A673 (cell line): ENCODE measurements at regions not wholly inside any gene's neighbourhood (a gene's known extent, or its start where the extent isn't known, plus 50 kb on each side); places are given as distances from the start of the nearest gene placed in this dataset.

Source experiments
- BruUV-seq: library from RNA; stranded (reverse); fragments of 400-500 nt; replicated peaks from 2 replicates; lab custom pipeline; 2021; lab: Mats Ljungman, UMichigan
- CTCF ChIA-PET: fragments of 300-600 bp; sonication (Branson Sonifier 250); formaldehyde crosslinking; loops from one replicate; lab custom pipeline; 2022; ENCODE audit warnings: antibody characterized with exemption; lab: Charles Lee
- POLR2A ChIA-PET: fragments of 300-600 bp; sonication (Branson Sonifier 250); formaldehyde crosslinking; loops from one replicate; lab custom pipeline; 2022; ENCODE audit warnings: antibody characterized with exemption; ENCODE audit not compliant: low non-redundant PET; lab: Charles Lee
- DNase-seq: peaks from one replicate; pipeline ENCODE4 v3.0.0-alpha.2; 2015; ENCODE audit warnings: low spot score
- H3K27ac ChIP-seq: fragments of 200-600 bp; sonication (generic); 2 replicates; pipeline ENCODE4 v1.5.1; 2016; ENCODE audit warnings: mixed run types, low read depth, mild to moderate bottlenecking, mixed read lengths, antibody characterized with exemption, low read length; ENCODE audit not compliant: poor library complexity, severe bottlenecking
- H3K27me3 ChIP-seq: fragments of 200-600 bp; sonication (generic); replicated peaks from 2 replicates; pipeline ENCODE4 v1.6.1; 2017; ENCODE audit warnings: mixed run types, low read depth, mild to moderate bottlenecking, mixed read lengths, antibody characterized with exemption, low read length; ENCODE audit not compliant: insufficient read depth, poor library complexity
- H3K36me3 ChIP-seq: fragments of 200-600 bp; sonication (generic); 2 replicates; pipeline ENCODE4 v1.6.1; 2016; ENCODE audit warnings: mixed run types, mild to moderate bottlenecking, mixed read lengths, antibody characterized with exemption, low read length; ENCODE audit not compliant: insufficient read depth, poor library complexity, severe bottlenecking
- H3K4me1 ChIP-seq: fragments of 200-600 bp; sonication (generic); 2 replicates; pipeline ENCODE4 v1.6.1; 2017; ENCODE audit warnings: mixed run types, mild to moderate bottlenecking, mixed read lengths, antibody characterized with exemption, low read length; ENCODE audit not compliant: insufficient read depth, poor library complexity, severe bottlenecking
- H3K4me3 ChIP-seq: fragments of 200-600 bp; sonication (generic); 2 replicates; pipeline ENCODE4 v1.5.1; 2016; ENCODE audit warnings: low read depth, mixed run types, mild to moderate bottlenecking, mixed read lengths, low read length; ENCODE audit not compliant: poor library complexity, severe bottlenecking
- H3K9me3 ChIP-seq: fragments of 200-600 bp; sonication (generic); 2 replicates; pipeline ENCODE4 v1.6.1; 2016; ENCODE audit warnings: mixed run types, low read depth, mild to moderate bottlenecking, mixed read lengths, antibody characterized with exemption, low read length; ENCODE audit not compliant: poor library complexity, severe bottlenecking
- EZH2 ChIP-seq: fragments of 200-600 bp; sonication (generic); IDR thresholded peaks from 2 replicates; pipeline ENCODE4 v1.6.1; 2017; ENCODE audit warnings: borderline replicate concordance, low read depth, mild to moderate bottlenecking, mixed read lengths, antibody characterized with exemption, low read length; ENCODE audit not compliant: poor library complexity, severe bottlenecking
- intact Hi-C: fragments of 100-400 bp; cut with micrococcal nuclease; formaldehyde crosslinking; loops from one replicate; pipeline ENCODE4 v1.10.0; 2022; ENCODE audit not compliant: unreplicated experiment
- TF ChIP-seq, protein P1 (sequence below): fragments of 300-800, 200-600 bp; sonication (generic); conservative IDR thresholded peaks from 2 replicates; pipeline ENCODE4 v1.5.1; 2017; ENCODE audit warnings: low read depth, mild to moderate bottlenecking, antibody characterized with exemption, low read length, moderate library complexity, mixed read lengths

DNA sequence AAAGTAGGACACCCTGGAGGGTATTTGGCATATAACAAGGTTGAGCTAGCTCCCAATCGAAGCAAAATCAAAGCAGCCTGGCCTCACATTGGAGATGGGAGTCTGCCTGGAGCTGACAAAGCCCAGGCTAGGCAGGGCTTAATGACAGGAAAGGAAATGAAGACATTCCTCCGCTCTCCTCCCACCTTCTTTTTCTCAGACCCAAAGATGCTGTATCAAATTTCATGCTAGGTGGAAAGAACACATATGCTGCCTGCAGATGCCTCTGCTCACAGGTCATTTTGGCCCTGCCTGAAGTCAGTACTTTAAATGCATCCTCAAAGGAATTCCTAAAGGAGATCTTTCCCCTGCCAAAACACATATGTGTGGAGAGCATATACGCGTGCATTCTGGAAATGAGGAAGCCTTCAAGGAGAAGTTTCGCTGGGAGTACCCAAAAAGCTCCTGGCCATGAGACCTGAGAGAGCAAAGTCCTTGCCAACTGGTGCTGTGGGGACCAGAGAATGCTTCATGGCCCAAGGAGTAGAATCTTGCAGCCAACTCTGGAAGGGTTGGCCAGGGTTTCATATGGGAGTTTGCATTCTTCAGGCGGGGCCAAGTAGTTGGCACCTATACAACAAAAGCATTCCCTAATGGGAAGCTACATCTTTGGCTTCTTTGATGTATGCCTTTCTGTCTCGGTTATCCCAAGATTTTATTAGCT is 88.0 kb downstream of the AQP4 start:
- CTCF ChIA-PET, result no interaction called here
- no peaks in the 10 kb centered on the region for H3K9me3 ChIP-seq
- POLR2A ChIA-PET, result no interaction called here
- intact Hi-C loops, result no loop called here
- no peaks in the 10 kb centered on the region for H3K36me3 ChIP-seq
- H3K4me1 ChIP-seq, result no peaks in the 10 kb centered on the region
- peaks cover 5% of the 10 kb centered on the region for H3K27me3 ChIP-seq
- TF ChIP-seq, protein P1, sequence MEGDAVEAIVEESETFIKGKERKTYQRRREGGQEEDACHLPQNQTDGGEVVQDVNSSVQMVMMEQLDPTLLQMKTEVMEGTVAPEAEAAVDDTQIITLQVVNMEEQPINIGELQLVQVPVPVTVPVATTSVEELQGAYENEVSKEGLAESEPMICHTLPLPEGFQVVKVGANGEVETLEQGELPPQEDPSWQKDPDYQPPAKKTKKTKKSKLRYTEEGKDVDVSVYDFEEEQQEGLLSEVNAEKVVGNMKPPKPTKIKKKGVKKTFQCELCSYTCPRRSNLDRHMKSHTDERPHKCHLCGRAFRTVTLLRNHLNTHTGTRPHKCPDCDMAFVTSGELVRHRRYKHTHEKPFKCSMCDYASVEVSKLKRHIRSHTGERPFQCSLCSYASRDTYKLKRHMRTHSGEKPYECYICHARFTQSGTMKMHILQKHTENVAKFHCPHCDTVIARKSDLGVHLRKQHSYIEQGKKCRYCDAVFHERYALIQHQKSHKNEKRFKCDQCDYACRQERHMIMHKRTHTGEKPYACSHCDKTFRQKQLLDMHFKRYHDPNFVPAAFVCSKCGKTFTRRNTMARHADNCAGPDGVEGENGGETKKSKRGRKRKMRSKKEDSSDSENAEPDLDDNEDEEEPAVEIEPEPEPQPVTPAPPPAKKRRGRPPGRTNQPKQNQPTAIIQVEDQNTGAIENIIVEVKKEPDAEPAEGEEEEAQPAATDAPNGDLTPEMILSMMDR, result no peak
- no peak for TF ChIP-seq EZH2
- H3K4me3 ChIP-seq, result no peak overlapping the region
- BruUV-seq, result no TSS peak
- DNase-seq, result no peak
- H3K27ac ChIP-seq, result no peak overlapping the region

DNA sequence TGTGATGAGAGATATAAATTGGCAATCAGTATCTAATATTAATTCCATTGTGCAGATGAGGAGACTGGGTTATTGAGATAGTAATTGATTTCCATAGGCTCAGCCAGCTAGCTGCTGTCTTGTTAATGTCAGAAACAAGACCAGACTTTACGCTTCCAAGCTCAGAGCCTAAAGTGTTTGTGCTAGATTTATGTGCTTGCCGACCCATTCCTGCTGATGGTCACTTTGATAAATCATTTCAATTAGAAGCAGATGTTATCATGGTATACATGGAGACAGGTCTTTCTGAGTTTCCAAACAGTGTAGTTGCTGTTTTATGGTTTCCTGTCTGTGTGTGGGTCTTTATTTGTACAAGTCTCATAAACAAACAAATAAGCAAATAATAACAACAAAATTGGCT is 92.8 kb downstream of the AQP4 start:
- H3K4me3 ChIP-seq, result no peak overlapping the region
- CTCF ChIA-PET, result no interaction called here
- no peak for TF ChIP-seq EZH2
- no peak overlapping the region for H3K27ac ChIP-seq
- no peaks in the 10 kb centered on the region for H3K9me3 ChIP-seq
- H3K4me1 ChIP-seq, result no peaks in the 10 kb centered on the region
- intact Hi-C loops, result no loop called here
- H3K36me3 ChIP-seq, result no peaks in the 10 kb centered on the region
- H3K27me3 ChIP-seq, result peaks cover 5% of the 10 kb centered on the region
- POLR2A ChIA-PET, result no interaction called here
- BruUV-seq, result no TSS peak
- DNase-seq, result no peak

DNA sequence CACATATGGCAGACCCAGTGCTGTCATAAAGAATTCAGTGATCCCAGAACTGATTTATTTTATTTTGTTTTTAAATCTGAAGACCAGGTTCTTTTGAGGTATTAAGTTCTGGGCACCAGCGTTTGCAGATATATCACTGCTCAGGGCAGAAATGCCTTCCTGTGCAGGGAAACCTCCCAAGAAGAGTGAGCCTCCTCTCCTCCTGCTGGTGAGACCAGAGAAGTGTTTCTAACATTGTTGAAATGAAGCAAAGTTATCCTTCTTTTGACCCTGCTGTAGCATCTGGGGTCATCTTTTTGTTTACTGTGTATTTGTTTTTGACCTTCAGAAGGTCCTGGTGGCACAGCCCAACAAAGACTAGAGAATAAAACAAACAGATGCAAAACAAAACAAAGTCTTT is 94.0 kb downstream of the AQP4 start:
- BruUV-seq, result no TSS peak
- H3K4me1 ChIP-seq, result no peaks in the 10 kb centered on the region
- H3K27ac ChIP-seq, result no peak overlapping the region
- CTCF ChIA-PET, result no interaction called here
- no peak for DNase-seq
- H3K36me3 ChIP-seq, result no peaks in the 10 kb centered on the region
- TF ChIP-seq EZH2, result no peak
- TF ChIP-seq, protein P1, result 0 out of 2 replicates have a peak, but pooled peaks have one; percentile 19
- POLR2A ChIA-PET, result no interaction called here
- no peaks in the 10 kb centered on the region for H3K9me3 ChIP-seq
- H3K4me3 ChIP-seq, result no peak overlapping the region
- intact Hi-C loops, result no loop called here
- peaks cover 5% of the 10 kb centered on the region for H3K27me3 ChIP-seq

DNA sequence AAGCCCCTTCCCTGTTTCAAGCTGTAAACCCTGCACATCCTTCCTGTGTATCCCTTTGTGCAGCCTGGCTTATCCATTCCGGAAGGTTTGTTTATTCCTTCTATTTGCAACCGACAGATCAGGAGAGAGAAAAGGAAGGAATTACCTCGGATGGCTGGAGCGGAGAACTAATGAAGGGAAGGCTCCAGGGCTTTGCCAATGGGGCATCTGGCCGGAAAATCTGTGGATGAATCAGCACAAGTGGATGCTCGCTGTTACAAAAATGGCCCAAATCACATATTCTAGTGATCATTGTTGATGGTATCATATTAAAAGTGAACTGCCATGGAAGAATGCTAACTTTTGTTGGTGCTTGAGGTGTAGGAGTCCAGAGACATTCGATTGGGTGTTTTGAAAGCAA is 97.1 kb downstream of the AQP4 start:
- ChIA-PET CTCF (no interaction called here), POLR2A (interaction anchor here (0.7 kb wide), 1 partner anchor 1081 kb away, joined by 3 read pairs; no protein-coding TSS in a partner anchor)
- Histone ChIP-seq H3K9me3 (no peaks in the 10 kb centered on the region), H3K27me3 (no peaks in the 10 kb centered on the region), H3K36me3 (no peaks in the 10 kb centered on the region), H3K4me3 (no peak overlapping the region), H3K4me1 (no peaks in the 10 kb centered on the region), H3K27ac (no peak overlapping the region)
- no peak for DNase-seq
- intact Hi-C loops, result no loop called here
- no TSS peak for BruUV-seq
- TF ChIP-seq EZH2, result no peak
- TF ChIP-seq, protein P1, result no peak
